K562 (cell line): ENCODE measurements at regions not wholly inside any gene's neighbourhood (a gene's known extent, or its start where the extent isn't known, plus 50 kb on each side); places are given as distances from the start of the nearest gene placed in this dataset.

ENCODE experiments used
- ATAC-seq: fragments of 200-7000 bp; cut with Tn5 transposase; 3 replicates; pipeline ENCODE4 v1.9.1; 2020; ENCODE audit warnings: moderate library complexity
- BruUV-seq: library from RNA; stranded (reverse); fragments of 400-500 nt; replicated peaks from 2 replicates; lab custom pipeline; 2021; lab: Mats Ljungman, UMichigan
- CTCF ChIA-PET: fragments of 300-600 bp; formaldehyde crosslinking; extraction: SDS; loops from one replicate; lab custom pipeline; 2021; ENCODE audit warnings: low intra/inter-chr PET ratio; lab: Yijun Ruan, JAX
- POLR2A ChIA-PET: fragments of 300-600, 350-650 bp; sonication (Branson Sonifier 250); formaldehyde crosslinking; extraction: SDS; loops from one replicate; lab custom pipeline; 2021; ENCODE audit warnings: antibody characterized with exemption, inconsistent platforms; lab: Yijun Ruan, JAX
- DNase-seq, 4 experiments: peaks; one replicate each; pipeline versions ENCODE4 v3.0.0 to v3.0.0-alpha.2; 2011 to 2018; ENCODE audit warnings: low spot score in 3 of 4, mixed read lengths in 3 of 4; ENCODE audit errors: extremely low read depth in 1 of 4
- FAIRE-seq: peaks from 2 replicates; lab custom pipeline; 2011; peaks lifted over from hg19 to GRCh38; lab: Jason Lieb, UNC
- H2AFZ ChIP-seq: 2 replicates; pipeline ENCODE4 v1.6.0; 2011; ENCODE audit warnings: low read depth, low read length, control low read depth, inconsistent platforms
- H3K27ac ChIP-seq: fragments of 200-600 bp; 3 replicates; pipeline ENCODE4 v1.8.0; 2011; ENCODE audit warnings: low read depth, mild to moderate bottlenecking, control low read depth, inconsistent platforms, low read length, moderate library complexity, mixed read lengths; ENCODE audit errors: extremely low read depth
- H3K27me3 ChIP-seq, 2 experiments: fragments of 300-600 bp in 1 of 2; 2 replicates in 1 of 2; 3 replicates in 1 of 2; pipeline versions ENCODE4 v1.6.0 to v1.8.0; 2011; ENCODE audit warnings: inconsistent platforms in 2 of 2, low read length in 2 of 2, mild to moderate bottlenecking in 1 of 2, mixed read lengths in 1 of 2, moderate library complexity in 1 of 2; ENCODE audit not compliant: control insufficient read depth in 2 of 2, insufficient read depth in 2 of 2
- H3K36me3 ChIP-seq: fragments of 300-600 bp; 3 replicates; pipeline ENCODE4 v1.8.0; 2011; ENCODE audit warnings: mild to moderate bottlenecking, low read length, inconsistent platforms; ENCODE audit not compliant: control insufficient read depth, insufficient read depth
- H3K4me1 ChIP-seq, 2 experiments: fragments of 200-600 bp in 1 of 2; replicated peaks in 1 of 2; 2 replicates in 1 of 2; 3 replicates in 1 of 2; pipeline versions ENCODE4 v1.5.1 to v1.8.0; 2011; ENCODE audit warnings: inconsistent platforms in 2 of 2, low read length in 2 of 2, mild to moderate bottlenecking in 1 of 2, mixed read lengths in 1 of 2, moderate library complexity in 1 of 2; ENCODE audit not compliant: control insufficient read depth in 2 of 2, insufficient read depth in 2 of 2
- H3K4me2 ChIP-seq: 2 replicates; pipeline ENCODE4 v1.6.1; 2011; ENCODE audit warnings: low read length, control low read depth, inconsistent platforms, mixed read lengths; ENCODE audit not compliant: insufficient read depth
- H3K4me3 ChIP-seq: fragments of 200-600 bp; sonication (generic), shearing (Covaris generic); 2 replicates; pipeline ENCODE4 v1.5.1; 2016; ENCODE audit warnings: control low read depth, inconsistent platforms
- H3K79me2 ChIP-seq: fragments of 200-600 bp; 3 replicates; pipeline ENCODE4 v1.8.0; 2011; ENCODE audit warnings: low read length, inconsistent platforms; ENCODE audit not compliant: control insufficient read depth, insufficient read depth
- H3K9ac ChIP-seq, 2 experiments: 2 replicates each; pipeline versions ENCODE4 v1.6.0 to v1.6.1; 2011; ENCODE audit warnings: low read depth in 2 of 2, low read length in 2 of 2, control low read depth in 1 of 2, inconsistent platforms in 1 of 2, mild to moderate bottlenecking in 1 of 2, mixed read lengths in 1 of 2; ENCODE audit not compliant: insufficient read depth in 1 of 2
- H3K9me1 ChIP-seq: one replicate; pipeline ENCODE4 v1.6.0; 2011; ENCODE audit warnings: inconsistent platforms, mild to moderate bottlenecking, low read length, moderate library complexity; ENCODE audit not compliant: control insufficient read depth, insufficient read depth
- H3K9me3 ChIP-seq: replicated peaks from 2 replicates; pipeline ENCODE4 v1.5.1; 2011; ENCODE audit warnings: low read depth, low read length, inconsistent platforms; ENCODE audit not compliant: control insufficient read depth, insufficient read depth
- H4K20me1 ChIP-seq: replicated peaks from 2 replicates; pipeline ENCODE4 v1.6.1; 2011; ENCODE audit warnings: low read length, inconsistent platforms, mixed read lengths; ENCODE audit not compliant: control insufficient read depth, insufficient read depth
- CBX5 ChIP-seq: IDR thresholded peaks from 2 replicates; pipeline ENCODE4 v1.6.1; 2014; ENCODE audit warnings: low read depth, borderline replicate concordance
- GTF2A2 ChIP-seq: IDR thresholded peaks from 2 replicates; pipeline ENCODE4 v1.6.1; 2016; ENCODE audit warnings: mild to moderate bottlenecking, missing genetic modification characterization, missing compliant biosample characterization
- HMG20A ChIP-seq: fragments of 450-650 bp; formaldehyde crosslinking; conservative IDR thresholded peaks from 2 replicates; pipeline ENCODE4 v1.4.0; 2020; ENCODE audit warnings: mild to moderate bottlenecking, mixed read lengths
- HOMEZ ChIP-seq: fragments of 250-450 bp; sonication (Bioruptor Pico); IDR thresholded peaks from 2 replicates; pipeline ENCODE4 v1.4.0; 2020; ENCODE audit warnings: mild to moderate bottlenecking, moderate library complexity
- ZBTB9 ChIP-seq: fragments of 450-650 bp; formaldehyde crosslinking; IDR thresholded peaks from 2 replicates; pipeline ENCODE4 v1.4.0; 2020; ENCODE audit warnings: mild to moderate bottlenecking, moderate library complexity
- ZNF395 ChIP-seq: fragments of 200-800 bp; sonication (Bioruptor generic); IDR thresholded peaks from 2 replicates; pipeline ENCODE4 v1.6.1; 2017; ENCODE audit warnings: missing genetic modification characterization, missing compliant biosample characterization
- whole genome bisulfite sequencing: fragments of 100-300 bp; shearing (Covaris generic); methylation state at CpG from one replicate; pipeline ENCODE4 v1.1.6; 2016; ENCODE audit warnings: low coverage, mixed read lengths; ENCODE audit not compliant: insufficient coverage; ENCODE audit errors: missing lambda C conversion rate; 5-methylcytosine and 5-hydroxymethylcytosine counted together
- in situ Hi-C: fragments of 300-500 bp; cut with MboI; formaldehyde crosslinking; loops from 4 replicates; pipeline ENCODE4 v1.15.0; 2018; ENCODE audit warnings: inconsistent platforms, mixed read lengths
- intact Hi-C: fragments of 100-400 bp; cut with micrococcal nuclease; formaldehyde crosslinking; loops from 2 replicates; pipeline ENCODE4 v1.14.2; 2022

DNA sequence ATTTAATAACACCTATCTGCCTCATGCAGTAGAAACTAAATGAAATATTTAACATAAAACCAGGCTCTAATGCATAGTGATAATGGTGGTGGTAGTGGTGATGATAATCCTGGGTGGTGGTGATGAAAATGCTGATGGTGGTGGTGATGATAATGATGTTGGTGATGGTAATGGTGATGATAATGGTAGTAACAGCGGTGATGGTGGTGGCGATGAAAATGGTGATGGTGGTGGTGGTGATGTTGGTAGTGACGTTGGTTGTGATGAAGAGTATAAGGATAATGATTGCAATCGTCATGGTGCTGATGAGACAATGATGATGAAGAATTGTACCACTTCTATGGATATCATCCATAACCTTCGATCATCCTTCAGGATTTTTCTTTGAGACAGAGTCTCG is 173.7 kb upstream of the CDH11 start:
- no peak for TF ChIP-seq HOMEZ
- TF ChIP-seq GTF2A2 (tag) = no peak
- no peak for TF ChIP-seq HMG20A (CRISPR knock-in tag)
- TF ChIP-seq ZBTB9 (CRISPR knock-in tag) = no peak
- TF ChIP-seq CBX5 = no peak
- TF ChIP-seq ZNF395 (CRISPR knock-in tag) = no peak
- CTCF ChIA-PET = no interaction called here
- no peak overlapping the region for H2AFZ ChIP-seq
- no peaks in the 10 kb centered on the region for H3K9me1 ChIP-seq
- intact Hi-C loops = no loop called here
- 0% methylated on average over 6 of the region's 6 CpGs for WGBS
- H3K79me2 ChIP-seq = no peaks in the 10 kb centered on the region
- no peaks in the 10 kb centered on the region for H3K4me1 ChIP-seq
- H3K9ac ChIP-seq = no peak overlapping the region
- ATAC-seq (no peak), DNase-seq (no peak), FAIRE-seq (no peak)
- BruUV-seq = no TSS peak
- in situ Hi-C loops = no loop called here
- H3K27ac ChIP-seq = no peak overlapping the region
- H3K27me3 ChIP-seq = no peaks in the 10 kb centered on the region
- H3K9me3 ChIP-seq = no peaks in the 10 kb centered on the region
- H3K4me3 ChIP-seq = no peak overlapping the region
- no peaks in the 10 kb centered on the region for H3K36me3 ChIP-seq
- POLR2A ChIA-PET = no interaction called here
- H3K4me2 ChIP-seq = no peak overlapping the region
- no peaks in the 10 kb centered on the region for H4K20me1 ChIP-seq
